ENCODE measurements at regions not wholly inside any gene's neighbourhood (a gene's known extent, or its start where the extent isn't known, plus 50 kb on each side); places are given as distances from the start of the nearest gene placed in this dataset.

DNA sequence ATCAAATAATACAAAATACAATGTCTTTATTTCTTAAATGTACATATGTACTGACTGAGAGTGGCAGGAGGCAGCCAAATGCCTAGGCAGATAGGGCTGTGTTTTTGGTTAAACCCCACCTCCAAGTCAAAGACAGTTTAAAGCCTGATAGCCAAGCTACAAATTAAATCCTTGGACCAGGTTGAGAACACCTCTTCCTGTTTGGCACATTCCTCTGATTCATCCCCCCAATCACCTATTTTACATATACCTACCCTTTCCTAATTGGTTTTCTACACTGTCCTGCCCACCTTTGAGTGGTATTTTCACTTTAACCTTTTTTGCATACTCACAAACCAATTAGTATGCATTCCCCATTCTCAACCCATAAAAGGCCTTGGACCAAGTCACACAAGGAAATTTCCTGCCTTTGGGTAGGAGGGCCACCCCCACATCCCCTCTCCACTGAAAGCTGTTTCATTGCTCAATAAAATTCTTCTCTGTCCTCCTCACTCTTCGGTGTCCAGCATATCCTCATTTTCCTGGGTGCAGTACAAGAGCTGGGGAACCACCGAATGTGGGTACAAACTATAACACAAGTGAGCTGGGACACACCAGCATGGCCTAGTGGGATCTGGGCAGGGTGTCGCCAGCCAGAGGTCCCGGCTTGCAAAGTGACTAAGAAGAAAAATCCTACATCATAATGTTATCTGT is 149.1 kb downstream of the UBE2E3 start:
- Histone ChIP-seq H3K9me2 (replicated peaks; ENCODE audit: insufficient read depth) (no peaks in the 10 kb centered on the region), H3K4me2 (no peak overlapping the region), H2AFZ (no peak overlapping the region), H3K27ac (no peak overlapping the region), H3K4me1 (ENCODE audit: insufficient read depth) (no peaks in the 10 kb centered on the region), H3K36me3 (replicated peaks; ENCODE audit: insufficient read depth, low read depth) (no peaks in the 10 kb centered on the region), H3K27me3 (no peaks in the 10 kb centered on the region), H4K20me1 (ENCODE audit: insufficient read depth, poor library complexity, severe bottlenecking) (no peaks in the 10 kb centered on the region), H3K4me3 (no peak overlapping the region), H3K9me3 (ENCODE audit: low read depth) (no peaks in the 10 kb centered on the region), H3K79me2 (no peaks in the 10 kb centered on the region)
- TF ChIP-seq, protein P1, sequence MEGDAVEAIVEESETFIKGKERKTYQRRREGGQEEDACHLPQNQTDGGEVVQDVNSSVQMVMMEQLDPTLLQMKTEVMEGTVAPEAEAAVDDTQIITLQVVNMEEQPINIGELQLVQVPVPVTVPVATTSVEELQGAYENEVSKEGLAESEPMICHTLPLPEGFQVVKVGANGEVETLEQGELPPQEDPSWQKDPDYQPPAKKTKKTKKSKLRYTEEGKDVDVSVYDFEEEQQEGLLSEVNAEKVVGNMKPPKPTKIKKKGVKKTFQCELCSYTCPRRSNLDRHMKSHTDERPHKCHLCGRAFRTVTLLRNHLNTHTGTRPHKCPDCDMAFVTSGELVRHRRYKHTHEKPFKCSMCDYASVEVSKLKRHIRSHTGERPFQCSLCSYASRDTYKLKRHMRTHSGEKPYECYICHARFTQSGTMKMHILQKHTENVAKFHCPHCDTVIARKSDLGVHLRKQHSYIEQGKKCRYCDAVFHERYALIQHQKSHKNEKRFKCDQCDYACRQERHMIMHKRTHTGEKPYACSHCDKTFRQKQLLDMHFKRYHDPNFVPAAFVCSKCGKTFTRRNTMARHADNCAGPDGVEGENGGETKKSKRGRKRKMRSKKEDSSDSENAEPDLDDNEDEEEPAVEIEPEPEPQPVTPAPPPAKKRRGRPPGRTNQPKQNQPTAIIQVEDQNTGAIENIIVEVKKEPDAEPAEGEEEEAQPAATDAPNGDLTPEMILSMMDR (IDR thresholded peaks at IDR 0.05; ENCODE audit: poor library complexity), result no peak
- TF ChIP-seq EZH2phosphoT487 (IDR thresholded peaks at IDR 0.05; ENCODE audit: low read depth, severe bottlenecking, unreplicated experiment) (no peak), EZH2 (IDR thresholded peaks at IDR 0.05; ENCODE audit: borderline replicate concordance) (no peak)
- WGBS (ENCODE audit: low lambda C conversion rate, missing lambda C conversion rate), result 93% methylated on average over 4 of the region's 4 CpGs
- no peak for DNase-seq (ENCODE audit: low spot score)

GRCh38 chr2:181130686-181131085 is 150.3 kb downstream of the UBE2E3 start:
- no peaks in the 10 kb centered on the region for H3K79me2 ChIP-seq
- no peaks in the 10 kb centered on the region for H3K36me3 ChIP-seq (replicated peaks; ENCODE audit: insufficient read depth, low read depth)
- no peaks in the 10 kb centered on the region for H3K9me2 ChIP-seq (replicated peaks; ENCODE audit: insufficient read depth)
- 72% methylated on average over 3 of the region's 3 CpGs for WGBS (ENCODE audit: low lambda C conversion rate, missing lambda C conversion rate)
- H3K27me3 ChIP-seq, result no peaks in the 10 kb centered on the region
- H3K4me3 ChIP-seq, result no peak overlapping the region
- H3K27ac ChIP-seq, result no peak overlapping the region
- TF ChIP-seq, protein P1 (IDR thresholded peaks at IDR 0.05; ENCODE audit: poor library complexity), result no peak
- no peak for TF ChIP-seq EZH2phosphoT487 (IDR thresholded peaks at IDR 0.05; ENCODE audit: low read depth, severe bottlenecking, unreplicated experiment)
- no peak for TF ChIP-seq EZH2 (IDR thresholded peaks at IDR 0.05; ENCODE audit: borderline replicate concordance)
- no peak for DNase-seq (ENCODE audit: low spot score)
- no peaks in the 10 kb centered on the region for H3K4me1 ChIP-seq (ENCODE audit: insufficient read depth)
- H4K20me1 ChIP-seq (ENCODE audit: insufficient read depth, poor library complexity, severe bottlenecking), result no peaks in the 10 kb centered on the region
- H3K4me2 ChIP-seq, result no peak overlapping the region
- no peak overlapping the region for H2AFZ ChIP-seq
- H3K9me3 ChIP-seq (ENCODE audit: low read depth), result no peaks in the 10 kb centered on the region

GRCh38 chr2:181131584-181131983 is 151.2 kb downstream of the UBE2E3 start:
- no peak overlapping the region for H3K4me3 ChIP-seq
- no peak for DNase-seq (ENCODE audit: low spot score)
- H4K20me1 ChIP-seq (ENCODE audit: insufficient read depth, poor library complexity, severe bottlenecking), result no peaks in the 10 kb centered on the region
- H3K4me1 ChIP-seq (ENCODE audit: insufficient read depth), result no peaks in the 10 kb centered on the region
- H3K27ac ChIP-seq, result no peak overlapping the region
- H3K9me3 ChIP-seq (ENCODE audit: low read depth), result no peaks in the 10 kb centered on the region
- H3K27me3 ChIP-seq, result no peaks in the 10 kb centered on the region
- H2AFZ ChIP-seq, result no peak overlapping the region
- TF ChIP-seq EZH2 (IDR thresholded peaks at IDR 0.05; ENCODE audit: borderline replicate concordance) (no peak), EZH2phosphoT487 (IDR thresholded peaks at IDR 0.05; ENCODE audit: low read depth, severe bottlenecking, unreplicated experiment) (no peak)
- TF ChIP-seq, protein P1 (IDR thresholded peaks at IDR 0.05; ENCODE audit: poor library complexity), result no peak
- no peak overlapping the region for H3K4me2 ChIP-seq
- no peaks in the 10 kb centered on the region for H3K9me2 ChIP-seq (replicated peaks; ENCODE audit: insufficient read depth)
- WGBS (ENCODE audit: low lambda C conversion rate, missing lambda C conversion rate), result 78% methylated on average over 2 of the region's 2 CpGs
- no peaks in the 10 kb centered on the region for H3K79me2 ChIP-seq
- no peaks in the 10 kb centered on the region for H3K36me3 ChIP-seq (replicated peaks; ENCODE audit: insufficient read depth, low read depth)

Data from hepatocyte (in vitro differentiated cells).